ENCODE measurements at regions not wholly inside any gene's neighbourhood (a gene's known extent, or its start where the extent isn't known, plus 50 kb on each side); places are given as distances from the start of the nearest gene placed in this dataset.

DNA sequence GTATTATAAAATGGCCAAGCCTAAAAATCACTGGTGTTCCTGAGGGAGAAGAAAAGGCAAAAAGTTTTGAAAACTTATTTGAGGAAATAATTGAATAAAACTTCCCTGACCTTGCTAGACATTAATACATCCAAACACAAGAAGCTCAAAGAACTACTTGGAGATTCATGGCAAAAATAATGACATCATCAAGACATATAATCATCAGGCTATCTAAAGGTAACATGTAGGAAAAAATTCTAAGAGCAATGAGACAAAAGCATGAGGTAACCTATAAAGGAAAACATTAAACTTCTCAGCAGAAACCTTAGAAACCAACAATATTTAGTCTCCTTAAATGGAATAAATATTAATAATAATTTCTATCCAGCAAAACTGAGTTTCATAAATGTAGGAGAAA, 887.6 kb downstream of the PCDH19 start:
- TF ChIP-seq ZNF274 (IDR thresholded peaks at IDR 0.05; ENCODE audit: low read depth, low read length) (no peak), YY1 (IDR thresholded peaks at IDR 0.05; ENCODE audit: insufficient read depth, insufficient read length) (no peak)
